ENCODE measurements at regions not wholly inside any gene's neighbourhood (a gene's known extent, or its start where the extent isn't known, plus 50 kb on each side); places are given as distances from the start of the nearest gene placed in this dataset.

DNA sequence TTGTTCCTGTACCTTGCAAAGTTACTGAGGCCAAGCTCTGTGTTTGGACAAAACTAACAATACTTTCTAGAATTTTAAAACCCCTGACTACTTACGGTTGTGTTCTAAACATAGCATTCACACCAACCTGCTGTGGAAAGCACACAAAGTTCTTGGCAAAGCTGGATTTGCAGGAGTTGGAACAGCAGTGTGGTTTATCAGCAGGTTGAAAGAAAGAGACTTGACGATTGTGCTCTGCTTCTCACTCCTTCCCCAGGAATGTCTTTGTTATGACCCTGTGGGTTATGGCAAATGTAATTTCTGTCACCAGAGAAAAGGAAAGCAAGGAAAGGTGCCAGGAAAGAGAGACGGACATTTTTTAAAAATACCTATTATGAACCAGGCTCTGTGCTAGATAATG, 165.5 kb upstream of the TGFBR2 start:
- DNase-seq = no peak
- Histone ChIP-seq H3K36me3 (ENCODE audit: control insufficient read depth, insufficient read depth, low read length) (no peaks in the 10 kb centered on the region), H3K27me3 (ENCODE audit: control insufficient read depth, insufficient read depth, low read length) (no peaks in the 10 kb centered on the region), H3K4me3 (ENCODE audit: insufficient read depth, low read depth, low read length) (no peak overlapping the region), H4K8ac (ENCODE audit: low read depth in 2 of 2, low read length in 2 of 2) (no peak overlapping the region), H3K9me3 (ENCODE audit: control insufficient read depth, insufficient read depth, low read length) (peaks cover 2% of the 10 kb centered on the region; the same call in 1 of the 2 replicates), H4K5ac (ENCODE audit: low read depth, low read length) (no peak overlapping the region), H2AK5ac (ENCODE audit: low read depth, low read length) (peak overlapping the region; percentile 5; the same call in 1 of the 2 replicates), H4K20me1 (ENCODE audit: insufficient read depth, low read length) (no peaks in the 10 kb centered on the region), H4K91ac (ENCODE audit: insufficient read depth, low read depth, low read length) (no peak overlapping the region), H3K27ac (ENCODE audit: insufficient read depth, low read length) (no peak overlapping the region), H2BK15ac (ENCODE audit: low read depth, low read length) (no peak overlapping the region; the same call in 2 of the 3 replicates), H2AFZ (replicated peaks; ENCODE audit: low read length, poor library complexity) (no peak overlapping the region), H3K79me1 (ENCODE audit: low read depth in 1 of 2, low read length in 2 of 2) (no peaks in the 10 kb centered on the region), H3K4me1 (ENCODE audit: control insufficient read depth, insufficient read depth, low read length) (peaks cover 10% of the 10 kb centered on the region), H3K9me1 (ENCODE audit: insufficient read depth, low read length) (no peaks in the 10 kb centered on the region), H3K18ac (ENCODE audit: low read depth, low read length) (peak overlapping the region; percentile 29), H3K14ac (replicated peaks; ENCODE audit: low read depth, low read length) (no peak overlapping the region), H3K9ac (ENCODE audit: low read depth, low read length) (no peak overlapping the region), H3K4me2 (ENCODE audit: low read depth, low read length) (no peak overlapping the region), H3K23ac (ENCODE audit: low read depth, low read length) (no peak overlapping the region), H2BK20ac (ENCODE audit: low read depth, low read length) (0 out of 2 replicates have a peak overlapping the region, but pooled peaks have one; percentile 1), H3K56ac (ENCODE audit: extremely low read depth, insufficient read depth, low read length) (no peak overlapping the region), H2BK120ac (ENCODE audit: low read depth, low read length) (no peak overlapping the region), H3K4ac (ENCODE audit: low read depth, low read length) (0 out of 2 replicates have a peak overlapping the region, but pooled peaks have one; percentile 1), H2AK9ac (replicated peaks; ENCODE audit: low read depth, low read length, poor library complexity) (no peak overlapping the region), H2BK5ac (ENCODE audit: low read depth, low read length, poor library complexity, severe bottlenecking) (no peak overlapping the region)
- no peak for ATAC-seq (ENCODE audit: low read depth)
- intact Hi-C loops (cut with micrococcal nuclease) = no loop called here
- BruUV-seq (replicated peaks) = no TSS peak
- no CpG with 5 or more reads among the region's 3 CpGs for WGBS, 2 experiments (ENCODE audit: extremely low coverage in 2 of 2, insufficient read length in 1 of 2)
- no peak for TF ChIP-seq RAD21 (IDR thresholded peaks at IDR 0.05; ENCODE audit: low read length)
- TF ChIP-seq CHD1 (IDR thresholded peaks at IDR 0.05; ENCODE audit: low read depth, low read length) = no peak
- TF ChIP-seq, protein P1, sequence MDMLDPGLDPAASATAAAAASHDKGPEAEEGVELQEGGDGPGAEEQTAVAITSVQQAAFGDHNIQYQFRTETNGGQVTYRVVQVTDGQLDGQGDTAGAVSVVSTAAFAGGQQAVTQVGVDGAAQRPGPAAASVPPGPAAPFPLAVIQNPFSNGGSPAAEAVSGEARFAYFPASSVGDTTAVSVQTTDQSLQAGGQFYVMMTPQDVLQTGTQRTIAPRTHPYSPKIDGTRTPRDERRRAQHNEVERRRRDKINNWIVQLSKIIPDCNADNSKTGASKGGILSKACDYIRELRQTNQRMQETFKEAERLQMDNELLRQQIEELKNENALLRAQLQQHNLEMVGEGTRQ (IDR thresholded peaks at IDR 0.05; ENCODE audit: low read depth, low read length) = no peak
- no peak for TF ChIP-seq POLR2A (IDR thresholded peaks at IDR 0.05; ENCODE audit: low read depth, low read length)
- no peak for TF ChIP-seq MAFK (IDR thresholded peaks at IDR 0.05; ENCODE audit: low read depth, low read length)
- no peak for TF ChIP-seq FOS (IDR thresholded peaks at IDR 0.05; ENCODE audit: low read depth, low read length)
- no peak for TF ChIP-seq SMC3 (IDR thresholded peaks at IDR 0.05; ENCODE audit: low read depth, low read length)
- no peak for TF ChIP-seq MXI1 (IDR thresholded peaks at IDR 0.05; ENCODE audit: borderline replicate concordance, low read depth, low read length)
- no peak for TF ChIP-seq BHLHE40 (IDR thresholded peaks at IDR 0.05; ENCODE audit: low read depth, low read length)
- no peak for TF ChIP-seq RFX5 (IDR thresholded peaks at IDR 0.05; ENCODE audit: low read depth, low read length)
- TF ChIP-seq NFE2L2 (IDR thresholded peaks at IDR 0.05; ENCODE audit: low read depth, low read length) = no peak
- TF ChIP-seq, protein P2, sequence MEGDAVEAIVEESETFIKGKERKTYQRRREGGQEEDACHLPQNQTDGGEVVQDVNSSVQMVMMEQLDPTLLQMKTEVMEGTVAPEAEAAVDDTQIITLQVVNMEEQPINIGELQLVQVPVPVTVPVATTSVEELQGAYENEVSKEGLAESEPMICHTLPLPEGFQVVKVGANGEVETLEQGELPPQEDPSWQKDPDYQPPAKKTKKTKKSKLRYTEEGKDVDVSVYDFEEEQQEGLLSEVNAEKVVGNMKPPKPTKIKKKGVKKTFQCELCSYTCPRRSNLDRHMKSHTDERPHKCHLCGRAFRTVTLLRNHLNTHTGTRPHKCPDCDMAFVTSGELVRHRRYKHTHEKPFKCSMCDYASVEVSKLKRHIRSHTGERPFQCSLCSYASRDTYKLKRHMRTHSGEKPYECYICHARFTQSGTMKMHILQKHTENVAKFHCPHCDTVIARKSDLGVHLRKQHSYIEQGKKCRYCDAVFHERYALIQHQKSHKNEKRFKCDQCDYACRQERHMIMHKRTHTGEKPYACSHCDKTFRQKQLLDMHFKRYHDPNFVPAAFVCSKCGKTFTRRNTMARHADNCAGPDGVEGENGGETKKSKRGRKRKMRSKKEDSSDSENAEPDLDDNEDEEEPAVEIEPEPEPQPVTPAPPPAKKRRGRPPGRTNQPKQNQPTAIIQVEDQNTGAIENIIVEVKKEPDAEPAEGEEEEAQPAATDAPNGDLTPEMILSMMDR (conservative IDR thresholded peaks at IDR 0.05; ENCODE audit: low read depth, low read length) = no peak
- TF ChIP-seq RCOR1 (IDR thresholded peaks at IDR 0.05; ENCODE audit: insufficient replicate concordance, low read length) = no peak
- TF ChIP-seq, protein P3, sequence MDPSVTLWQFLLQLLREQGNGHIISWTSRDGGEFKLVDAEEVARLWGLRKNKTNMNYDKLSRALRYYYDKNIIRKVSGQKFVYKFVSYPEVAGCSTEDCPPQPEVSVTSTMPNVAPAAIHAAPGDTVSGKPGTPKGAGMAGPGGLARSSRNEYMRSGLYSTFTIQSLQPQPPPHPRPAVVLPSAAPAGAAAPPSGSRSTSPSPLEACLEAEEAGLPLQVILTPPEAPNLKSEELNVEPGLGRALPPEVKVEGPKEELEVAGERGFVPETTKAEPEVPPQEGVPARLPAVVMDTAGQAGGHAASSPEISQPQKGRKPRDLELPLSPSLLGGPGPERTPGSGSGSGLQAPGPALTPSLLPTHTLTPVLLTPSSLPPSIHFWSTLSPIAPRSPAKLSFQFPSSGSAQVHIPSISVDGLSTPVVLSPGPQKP (IDR thresholded peaks at IDR 0.05; ENCODE audit: borderline replicate concordance, low read depth, low read length) = no peak
- no peak for TF ChIP-seq MAZ (IDR thresholded peaks at IDR 0.05; ENCODE audit: borderline replicate concordance, low read depth, low read length)
- no peak for TF ChIP-seq CEBPB (IDR thresholded peaks at IDR 0.05; ENCODE audit: low read depth, low read length)
- ChIA-PET CTCF (no interaction called here), POLR2A (ENCODE audit: unreplicated experiment) (no interaction called here)
- in situ Hi-C loops (cut with MboI; ENCODE audit: low sequenced_read_pairs) = no loop called here
- dilution Hi-C loops (cut with HindIII; ENCODE audit: low sequenced_read_pairs, unreplicated experiment) = no loop called here

Data from IMR-90 (cell line).